ENCODE measurements at regions not wholly inside any gene's neighbourhood (a gene's known extent, or its start where the extent isn't known, plus 50 kb on each side); places are given as distances from the start of the nearest gene placed in this dataset.
A peak's percentile ranks its signal among the peaks of the same experiment; 100 is the strongest.

DNA sequence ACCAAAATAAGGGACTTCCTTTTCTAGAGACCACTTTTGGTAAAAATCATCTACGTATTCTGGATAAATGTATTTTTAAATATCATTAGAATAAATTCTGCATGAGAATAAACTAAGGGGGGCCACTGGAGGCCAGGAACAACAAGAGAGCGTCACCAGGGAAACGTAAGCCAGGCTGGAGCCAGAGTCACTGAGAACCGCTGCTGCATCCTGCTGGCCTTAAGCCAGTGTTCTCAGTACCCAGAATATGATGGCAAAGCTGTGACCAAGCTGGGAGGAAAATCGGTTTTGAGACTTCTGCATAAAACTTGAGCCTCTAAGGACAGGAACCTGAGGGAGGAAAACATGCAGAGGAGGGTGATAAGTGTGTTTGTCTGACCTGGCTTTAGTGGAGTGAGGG is 63.0 kb upstream of the FAM9A start:
- Histone ChIP-seq H4K20me1 (ENCODE audit: insufficient read depth) (no peaks in the 10 kb centered on the region), H3K9me3 (ENCODE audit: low read length) (no peaks in the 10 kb centered on the region), H3K4me3 (ENCODE audit: low read length) (no peak overlapping the region), H2AFZ (ENCODE audit: low read depth, low read length) (no peak overlapping the region), H3K79me2 (replicated peaks; ENCODE audit: insufficient read depth, low read length) (no peaks in the 10 kb centered on the region), H3K9me2 (ENCODE audit: insufficient read depth, low read length) (no peaks in the 10 kb centered on the region), H3K27me3 (ENCODE audit: insufficient read depth, low read depth, low read length) (no peaks in the 10 kb centered on the region), H3K9ac (ENCODE audit: low read length) (no peak overlapping the region), H3F3A (ENCODE audit: insufficient read depth, low read length, poor library complexity, severe bottlenecking) (no peaks in the 10 kb centered on the region), H3K36me3 (ENCODE audit: insufficient read depth, low read length) (no peaks in the 10 kb centered on the region), H3K27ac (ENCODE audit: low read length) (no peak overlapping the region), H3K4me2 (ENCODE audit: low read length) (no peak overlapping the region)
- TF ChIP-seq TAF1 (IDR thresholded peaks at IDR 0.05; ENCODE audit: low read depth), result no peak
- TF ChIP-seq RAD21 (conservative IDR thresholded peaks at IDR 0.05), result peak; percentile 13

DNA sequence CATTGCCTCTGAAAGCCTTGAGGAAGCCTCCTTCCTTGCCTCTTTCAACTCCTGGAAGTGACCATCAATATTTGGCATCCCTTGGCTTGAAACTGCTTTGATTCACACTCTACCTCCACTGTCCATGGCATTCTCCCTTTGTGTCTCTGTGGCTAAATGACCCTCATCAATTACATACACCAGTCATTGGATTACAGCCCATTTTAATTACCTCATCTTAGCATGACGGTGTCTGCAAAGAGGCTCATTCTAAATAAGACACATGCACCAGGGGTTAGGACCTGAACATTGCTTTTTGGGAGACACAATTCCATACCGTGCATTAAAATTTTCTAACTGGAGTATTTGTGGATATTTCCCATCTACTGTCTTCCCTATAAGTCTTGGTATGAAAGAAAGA is 60.7 kb upstream of the FAM9A start:
- Histone ChIP-seq H3K27me3 (ENCODE audit: insufficient read depth, low read depth, low read length) (no peaks in the 10 kb centered on the region), H2AFZ (ENCODE audit: low read depth, low read length) (no peak overlapping the region), H3K9me2 (ENCODE audit: insufficient read depth, low read length) (no peaks in the 10 kb centered on the region), H3K9me3 (ENCODE audit: low read length) (no peaks in the 10 kb centered on the region), H3K4me3 (ENCODE audit: low read length) (no peak overlapping the region), H3K79me2 (replicated peaks; ENCODE audit: insufficient read depth, low read length) (no peaks in the 10 kb centered on the region), H3K27ac (ENCODE audit: low read length) (no peak overlapping the region), H3F3A (ENCODE audit: insufficient read depth, low read length, poor library complexity, severe bottlenecking) (no peaks in the 10 kb centered on the region), H3K9ac (ENCODE audit: low read length) (no peak overlapping the region), H3K36me3 (ENCODE audit: insufficient read depth, low read length) (no peaks in the 10 kb centered on the region), H4K20me1 (ENCODE audit: insufficient read depth) (no peaks in the 10 kb centered on the region), H3K4me2 (ENCODE audit: low read length) (no peak overlapping the region)
- TF ChIP-seq POLR2AphosphoS5 (IDR thresholded peaks at IDR 0.05) (no peak), MXI1 (conservative IDR thresholded peaks at IDR 0.05; ENCODE audit: poor library complexity, severe bottlenecking) (no peak), TAF1 (IDR thresholded peaks at IDR 0.05; ENCODE audit: low read depth) (no peak), SMC3 (conservative IDR thresholded peaks at IDR 0.05; ENCODE audit: poor library complexity) (no peak), EZH2 (IDR thresholded peaks at IDR 0.05; ENCODE audit: borderline replicate concordance, insufficient read depth, low read length, poor library complexity, severe bottlenecking) (no peak), EP300 (conservative IDR thresholded peaks at IDR 0.05; ENCODE audit: poor library complexity, severe bottlenecking) (no peak), RAD21 (conservative IDR thresholded peaks at IDR 0.05) (no peak)
- TF ChIP-seq, protein P1, sequence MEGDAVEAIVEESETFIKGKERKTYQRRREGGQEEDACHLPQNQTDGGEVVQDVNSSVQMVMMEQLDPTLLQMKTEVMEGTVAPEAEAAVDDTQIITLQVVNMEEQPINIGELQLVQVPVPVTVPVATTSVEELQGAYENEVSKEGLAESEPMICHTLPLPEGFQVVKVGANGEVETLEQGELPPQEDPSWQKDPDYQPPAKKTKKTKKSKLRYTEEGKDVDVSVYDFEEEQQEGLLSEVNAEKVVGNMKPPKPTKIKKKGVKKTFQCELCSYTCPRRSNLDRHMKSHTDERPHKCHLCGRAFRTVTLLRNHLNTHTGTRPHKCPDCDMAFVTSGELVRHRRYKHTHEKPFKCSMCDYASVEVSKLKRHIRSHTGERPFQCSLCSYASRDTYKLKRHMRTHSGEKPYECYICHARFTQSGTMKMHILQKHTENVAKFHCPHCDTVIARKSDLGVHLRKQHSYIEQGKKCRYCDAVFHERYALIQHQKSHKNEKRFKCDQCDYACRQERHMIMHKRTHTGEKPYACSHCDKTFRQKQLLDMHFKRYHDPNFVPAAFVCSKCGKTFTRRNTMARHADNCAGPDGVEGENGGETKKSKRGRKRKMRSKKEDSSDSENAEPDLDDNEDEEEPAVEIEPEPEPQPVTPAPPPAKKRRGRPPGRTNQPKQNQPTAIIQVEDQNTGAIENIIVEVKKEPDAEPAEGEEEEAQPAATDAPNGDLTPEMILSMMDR (IDR thresholded peaks at IDR 0.05; ENCODE audit: poor library complexity, severe bottlenecking), result no peak
- TF ChIP-seq, protein P2, sequence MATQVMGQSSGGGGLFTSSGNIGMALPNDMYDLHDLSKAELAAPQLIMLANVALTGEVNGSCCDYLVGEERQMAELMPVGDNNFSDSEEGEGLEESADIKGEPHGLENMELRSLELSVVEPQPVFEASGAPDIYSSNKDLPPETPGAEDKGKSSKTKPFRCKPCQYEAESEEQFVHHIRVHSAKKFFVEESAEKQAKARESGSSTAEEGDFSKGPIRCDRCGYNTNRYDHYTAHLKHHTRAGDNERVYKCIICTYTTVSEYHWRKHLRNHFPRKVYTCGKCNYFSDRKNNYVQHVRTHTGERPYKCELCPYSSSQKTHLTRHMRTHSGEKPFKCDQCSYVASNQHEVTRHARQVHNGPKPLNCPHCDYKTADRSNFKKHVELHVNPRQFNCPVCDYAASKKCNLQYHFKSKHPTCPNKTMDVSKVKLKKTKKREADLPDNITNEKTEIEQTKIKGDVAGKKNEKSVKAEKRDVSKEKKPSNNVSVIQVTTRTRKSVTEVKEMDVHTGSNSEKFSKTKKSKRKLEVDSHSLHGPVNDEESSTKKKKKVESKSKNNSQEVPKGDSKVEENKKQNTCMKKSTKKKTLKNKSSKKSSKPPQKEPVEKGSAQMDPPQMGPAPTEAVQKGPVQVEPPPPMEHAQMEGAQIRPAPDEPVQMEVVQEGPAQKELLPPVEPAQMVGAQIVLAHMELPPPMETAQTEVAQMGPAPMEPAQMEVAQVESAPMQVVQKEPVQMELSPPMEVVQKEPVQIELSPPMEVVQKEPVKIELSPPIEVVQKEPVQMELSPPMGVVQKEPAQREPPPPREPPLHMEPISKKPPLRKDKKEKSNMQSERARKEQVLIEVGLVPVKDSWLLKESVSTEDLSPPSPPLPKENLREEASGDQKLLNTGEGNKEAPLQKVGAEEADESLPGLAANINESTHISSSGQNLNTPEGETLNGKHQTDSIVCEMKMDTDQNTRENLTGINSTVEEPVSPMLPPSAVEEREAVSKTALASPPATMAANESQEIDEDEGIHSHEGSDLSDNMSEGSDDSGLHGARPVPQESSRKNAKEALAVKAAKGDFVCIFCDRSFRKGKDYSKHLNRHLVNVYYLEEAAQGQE (IDR thresholded peaks at IDR 0.05; ENCODE audit: borderline replicate concordance), result no peak

All from neural cell (in vitro differentiated cells).